ENCODE measurements at regions not wholly inside any gene's neighbourhood (a gene's known extent, or its start where the extent isn't known, plus 50 kb on each side); places are given as distances from the start of the nearest gene placed in this dataset.

DNA sequence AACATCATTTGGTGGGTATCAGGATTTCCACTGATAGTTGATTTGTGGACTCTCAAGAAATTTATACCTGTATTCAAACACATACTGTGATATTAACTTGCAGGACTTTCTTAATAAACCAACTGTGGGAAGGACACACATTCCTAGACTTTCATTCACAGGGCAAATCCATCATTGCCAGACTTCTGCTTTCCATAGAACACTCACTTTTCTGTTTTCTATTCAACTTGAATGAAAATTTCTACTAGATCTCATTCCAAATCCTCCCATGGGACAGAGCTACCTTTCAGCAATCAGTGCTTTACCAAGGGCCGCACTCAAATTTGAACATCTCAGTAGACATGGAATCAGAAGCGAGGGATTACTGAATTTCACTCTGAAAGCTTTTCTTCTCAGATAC lies 612.5 kb downstream of the IRS1 start:
- no peaks in the 10 kb centered on the region for H3F3A ChIP-seq (replicated peaks; ENCODE audit: low read depth)
- H3K36me3 Mint-ChIP-seq (ENCODE audit: low read depth), result no peaks in the 10 kb centered on the region
- no peak overlapping the region for H3K4me2 ChIP-seq
- H3K9me2 ChIP-seq (ENCODE audit: insufficient read depth), result peaks cover 7% of the 10 kb centered on the region; the same call in 1 of the 2 replicates
- H3K27me3 ChIP-seq (ENCODE audit: insufficient read depth), result no peaks in the 10 kb centered on the region
- TF ChIP-seq EZH2phosphoT487 (IDR thresholded peaks at IDR 0.05; ENCODE audit: unreplicated experiment) (no peak), ZNF331 (CRISPR knock-in tag; IDR thresholded peaks at IDR 0.05; ENCODE audit: low read depth) (no peak), STAT1 (IDR thresholded peaks at IDR 0.05; ENCODE audit: unreplicated experiment) (no peak), JUNB (IDR thresholded peaks at IDR 0.05; ENCODE audit: unreplicated experiment) (no peak), NANOG (IDR thresholded peaks at IDR 0.05; ENCODE audit: borderline replicate concordance) (no peak), CREB1 (CRISPR knock-in tag; IDR thresholded peaks at IDR 0.05; ENCODE audit: low read depth) (no peak), EZH2 (IDR thresholded peaks at IDR 0.05; ENCODE audit: low read depth, unreplicated experiment) (no peak), ZNF114 (CRISPR knock-in tag; IDR thresholded peaks at IDR 0.05) (no peak), POLR2AphosphoS5 (IDR thresholded peaks at IDR 0.05; ENCODE audit: low read depth) (no peak)
- TF ChIP-seq, protein P1, sequence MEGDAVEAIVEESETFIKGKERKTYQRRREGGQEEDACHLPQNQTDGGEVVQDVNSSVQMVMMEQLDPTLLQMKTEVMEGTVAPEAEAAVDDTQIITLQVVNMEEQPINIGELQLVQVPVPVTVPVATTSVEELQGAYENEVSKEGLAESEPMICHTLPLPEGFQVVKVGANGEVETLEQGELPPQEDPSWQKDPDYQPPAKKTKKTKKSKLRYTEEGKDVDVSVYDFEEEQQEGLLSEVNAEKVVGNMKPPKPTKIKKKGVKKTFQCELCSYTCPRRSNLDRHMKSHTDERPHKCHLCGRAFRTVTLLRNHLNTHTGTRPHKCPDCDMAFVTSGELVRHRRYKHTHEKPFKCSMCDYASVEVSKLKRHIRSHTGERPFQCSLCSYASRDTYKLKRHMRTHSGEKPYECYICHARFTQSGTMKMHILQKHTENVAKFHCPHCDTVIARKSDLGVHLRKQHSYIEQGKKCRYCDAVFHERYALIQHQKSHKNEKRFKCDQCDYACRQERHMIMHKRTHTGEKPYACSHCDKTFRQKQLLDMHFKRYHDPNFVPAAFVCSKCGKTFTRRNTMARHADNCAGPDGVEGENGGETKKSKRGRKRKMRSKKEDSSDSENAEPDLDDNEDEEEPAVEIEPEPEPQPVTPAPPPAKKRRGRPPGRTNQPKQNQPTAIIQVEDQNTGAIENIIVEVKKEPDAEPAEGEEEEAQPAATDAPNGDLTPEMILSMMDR (conservative IDR thresholded peaks at IDR 0.05; ENCODE audit: low read depth in 2 of 2), result no peak
- TF ChIP-seq, protein P2, sequence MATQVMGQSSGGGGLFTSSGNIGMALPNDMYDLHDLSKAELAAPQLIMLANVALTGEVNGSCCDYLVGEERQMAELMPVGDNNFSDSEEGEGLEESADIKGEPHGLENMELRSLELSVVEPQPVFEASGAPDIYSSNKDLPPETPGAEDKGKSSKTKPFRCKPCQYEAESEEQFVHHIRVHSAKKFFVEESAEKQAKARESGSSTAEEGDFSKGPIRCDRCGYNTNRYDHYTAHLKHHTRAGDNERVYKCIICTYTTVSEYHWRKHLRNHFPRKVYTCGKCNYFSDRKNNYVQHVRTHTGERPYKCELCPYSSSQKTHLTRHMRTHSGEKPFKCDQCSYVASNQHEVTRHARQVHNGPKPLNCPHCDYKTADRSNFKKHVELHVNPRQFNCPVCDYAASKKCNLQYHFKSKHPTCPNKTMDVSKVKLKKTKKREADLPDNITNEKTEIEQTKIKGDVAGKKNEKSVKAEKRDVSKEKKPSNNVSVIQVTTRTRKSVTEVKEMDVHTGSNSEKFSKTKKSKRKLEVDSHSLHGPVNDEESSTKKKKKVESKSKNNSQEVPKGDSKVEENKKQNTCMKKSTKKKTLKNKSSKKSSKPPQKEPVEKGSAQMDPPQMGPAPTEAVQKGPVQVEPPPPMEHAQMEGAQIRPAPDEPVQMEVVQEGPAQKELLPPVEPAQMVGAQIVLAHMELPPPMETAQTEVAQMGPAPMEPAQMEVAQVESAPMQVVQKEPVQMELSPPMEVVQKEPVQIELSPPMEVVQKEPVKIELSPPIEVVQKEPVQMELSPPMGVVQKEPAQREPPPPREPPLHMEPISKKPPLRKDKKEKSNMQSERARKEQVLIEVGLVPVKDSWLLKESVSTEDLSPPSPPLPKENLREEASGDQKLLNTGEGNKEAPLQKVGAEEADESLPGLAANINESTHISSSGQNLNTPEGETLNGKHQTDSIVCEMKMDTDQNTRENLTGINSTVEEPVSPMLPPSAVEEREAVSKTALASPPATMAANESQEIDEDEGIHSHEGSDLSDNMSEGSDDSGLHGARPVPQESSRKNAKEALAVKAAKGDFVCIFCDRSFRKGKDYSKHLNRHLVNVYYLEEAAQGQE (IDR thresholded peaks at IDR 0.05; ENCODE audit: unreplicated experiment), result no peak
- TF ChIP-seq, protein P3, sequence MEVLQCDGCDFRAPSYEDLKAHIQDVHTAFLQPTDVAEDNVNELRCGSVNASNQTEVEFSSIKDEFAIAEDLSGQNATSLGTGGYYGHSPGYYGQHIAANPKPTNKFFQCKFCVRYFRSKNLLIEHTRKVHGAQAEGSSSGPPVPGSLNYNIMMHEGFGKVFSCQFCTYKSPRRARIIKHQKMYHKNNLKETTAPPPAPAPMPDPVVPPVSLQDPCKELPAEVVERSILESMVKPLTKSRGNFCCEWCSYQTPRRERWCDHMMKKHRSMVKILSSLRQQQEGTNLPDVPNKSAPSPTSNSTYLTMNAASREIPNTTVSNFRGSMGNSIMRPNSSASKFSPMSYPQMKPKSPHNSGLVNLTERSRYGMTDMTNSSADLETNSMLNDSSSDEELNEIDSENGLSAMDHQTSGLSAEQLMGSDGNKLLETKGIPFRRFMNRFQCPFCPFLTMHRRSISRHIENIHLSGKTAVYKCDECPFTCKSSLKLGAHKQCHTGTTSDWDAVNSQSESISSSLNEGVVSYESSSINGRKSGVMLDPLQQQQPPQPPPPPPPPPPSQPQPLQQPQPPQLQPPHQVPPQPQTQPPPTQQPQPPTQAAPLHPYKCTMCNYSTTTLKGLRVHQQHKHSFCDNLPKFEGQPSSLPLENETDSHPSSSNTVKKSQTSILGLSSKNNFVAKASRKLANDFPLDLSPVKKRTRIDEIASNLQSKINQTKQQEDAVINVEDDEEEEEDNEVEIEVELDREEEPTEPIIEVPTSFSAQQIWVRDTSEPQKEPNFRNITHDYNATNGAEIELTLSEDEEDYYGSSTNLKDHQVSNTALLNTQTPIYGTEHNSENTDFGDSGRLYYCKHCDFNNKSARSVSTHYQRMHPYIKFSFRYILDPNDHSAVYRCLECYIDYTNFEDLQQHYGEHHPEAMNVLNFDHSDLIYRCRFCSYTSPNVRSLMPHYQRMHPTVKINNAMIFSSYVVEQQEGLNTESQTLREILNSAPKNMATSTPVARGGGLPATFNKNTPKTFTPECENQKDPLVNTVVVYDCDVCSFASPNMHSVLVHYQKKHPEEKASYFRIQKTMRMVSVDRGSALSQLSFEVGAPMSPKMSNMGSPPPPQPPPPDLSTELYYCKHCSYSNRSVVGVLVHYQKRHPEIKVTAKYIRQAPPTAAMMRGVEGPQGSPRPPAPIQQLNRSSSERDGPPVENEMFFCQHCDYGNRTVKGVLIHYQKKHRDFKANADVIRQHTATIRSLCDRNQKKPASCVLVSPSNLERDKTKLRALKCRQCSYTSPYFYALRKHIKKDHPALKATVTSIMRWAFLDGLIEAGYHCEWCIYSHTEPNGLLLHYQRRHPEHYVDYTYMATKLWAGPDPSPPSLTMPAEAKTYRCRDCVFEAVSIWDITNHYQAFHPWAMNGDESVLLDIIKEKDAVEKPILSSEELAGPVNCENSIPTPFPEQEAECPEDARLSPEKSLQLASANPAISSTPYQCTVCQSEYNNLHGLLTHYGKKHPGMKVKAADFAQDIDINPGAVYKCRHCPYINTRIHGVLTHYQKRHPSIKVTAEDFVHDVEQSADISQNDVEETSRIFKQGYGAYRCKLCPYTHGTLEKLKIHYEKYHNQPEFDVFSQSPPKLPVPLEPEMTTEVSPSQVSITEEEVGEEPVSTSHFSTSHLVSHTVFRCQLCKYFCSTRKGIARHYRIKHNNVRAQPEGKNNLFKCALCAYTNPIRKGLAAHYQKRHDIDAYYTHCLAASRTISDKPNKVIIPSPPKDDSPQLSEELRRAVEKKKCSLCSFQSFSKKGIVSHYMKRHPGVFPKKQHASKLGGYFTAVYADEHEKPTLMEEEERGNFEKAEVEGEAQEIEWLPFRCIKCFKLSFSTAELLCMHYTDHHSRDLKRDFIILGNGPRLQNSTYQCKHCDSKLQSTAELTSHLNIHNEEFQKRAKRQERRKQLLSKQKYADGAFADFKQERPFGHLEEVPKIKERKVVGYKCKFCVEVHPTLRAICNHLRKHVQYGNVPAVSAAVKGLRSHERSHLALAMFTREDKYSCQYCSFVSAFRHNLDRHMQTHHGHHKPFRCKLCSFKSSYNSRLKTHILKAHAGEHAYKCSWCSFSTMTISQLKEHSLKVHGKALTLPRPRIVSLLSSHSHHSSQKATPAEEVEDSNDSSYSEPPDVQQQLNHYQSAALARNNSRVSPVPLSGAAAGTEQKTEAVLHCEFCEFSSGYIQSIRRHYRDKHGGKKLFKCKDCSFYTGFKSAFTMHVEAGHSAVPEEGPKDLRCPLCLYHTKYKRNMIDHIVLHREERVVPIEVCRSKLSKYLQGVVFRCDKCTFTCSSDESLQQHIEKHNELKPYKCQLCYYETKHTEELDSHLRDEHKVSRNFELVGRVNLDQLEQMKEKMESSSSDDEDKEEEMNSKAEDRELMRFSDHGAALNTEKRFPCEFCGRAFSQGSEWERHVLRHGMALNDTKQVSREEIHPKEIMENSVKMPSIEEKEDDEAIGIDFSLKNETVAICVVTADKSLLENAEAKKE (CRISPR knock-in tag; IDR thresholded peaks at IDR 0.05), result no peak
- TF ChIP-seq, protein P4, sequence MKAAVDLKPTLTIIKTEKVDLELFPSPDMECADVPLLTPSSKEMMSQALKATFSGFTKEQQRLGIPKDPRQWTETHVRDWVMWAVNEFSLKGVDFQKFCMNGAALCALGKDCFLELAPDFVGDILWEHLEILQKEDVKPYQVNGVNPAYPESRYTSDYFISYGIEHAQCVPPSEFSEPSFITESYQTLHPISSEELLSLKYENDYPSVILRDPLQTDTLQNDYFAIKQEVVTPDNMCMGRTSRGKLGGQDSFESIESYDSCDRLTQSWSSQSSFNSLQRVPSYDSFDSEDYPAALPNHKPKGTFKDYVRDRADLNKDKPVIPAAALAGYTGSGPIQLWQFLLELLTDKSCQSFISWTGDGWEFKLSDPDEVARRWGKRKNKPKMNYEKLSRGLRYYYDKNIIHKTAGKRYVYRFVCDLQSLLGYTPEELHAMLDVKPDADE (IDR thresholded peaks at IDR 0.05), result no peak
- H3K9me3 Mint-ChIP-seq, result no peaks in the 10 kb centered on the region; the same call in 2 of the 3 replicates
- no peak for DNase-seq (ENCODE audit: low spot score)
- H3K27ac Mint-ChIP-seq, result no peak overlapping the region; the same call in 1 of the 2 replicates
- no peaks in the 10 kb centered on the region for H3K36me3 ChIP-seq (ENCODE audit: insufficient read depth)
- peaks cover 14% of the 10 kb centered on the region for H3K4me1 ChIP-seq (ENCODE audit: insufficient read depth)
- H3K4me1 Mint-ChIP-seq, result peaks cover 11% of the 10 kb centered on the region
- H3K4me3 Mint-ChIP-seq, result no peak overlapping the region
- H4K20me1 ChIP-seq (replicated peaks; ENCODE audit: insufficient read depth), result no peaks in the 10 kb centered on the region
- H3K4me3 ChIP-seq, result no peak overlapping the region
- H2AFZ ChIP-seq, result no peak overlapping the region
- no peak for ATAC-seq
- H3K27me3 Mint-ChIP-seq (ENCODE audit: insufficient read depth, low read depth, poor library complexity), result no peaks in the 10 kb centered on the region
- H3K27ac ChIP-seq (ENCODE audit: low read depth), result no peak overlapping the region
- no peaks in the 10 kb centered on the region for H3K79me2 ChIP-seq (replicated peaks; ENCODE audit: insufficient read depth)
